SK-N-SH (cell line): ENCODE measurements at regions not wholly inside any gene's neighbourhood (a gene's known extent, or its start where the extent isn't known, plus 50 kb on each side); places are given as distances from the start of the nearest gene placed in this dataset.

Source experiments
- CTCF ChIA-PET: fragments of 300-600, 350-600 bp; formaldehyde crosslinking; extraction: SDS; loops from one replicate; lab custom pipeline; 2021; lab: Yijun Ruan, JAX
- POLR2A ChIA-PET: fragments of 350-600 bp; sonication (Branson Sonifier 250); formaldehyde crosslinking; extraction: SDS; loops from one replicate; lab custom pipeline; 2020; ENCODE audit warnings: antibody characterized with exemption, inconsistent platforms; lab: Yijun Ruan, JAX
- DNase-seq: peaks from one replicate; pipeline ENCODE4 v3.0.0; 2012
- H2AFZ ChIP-seq: fragments of 200-600 bp; sonication (generic); 2 replicates; pipeline ENCODE4 v1.8.1; 2016; ENCODE audit warnings: antibody characterized with exemption, mild to moderate bottlenecking, low read depth
- H3F3A ChIP-seq: fragments of 200-600 bp; sonication (generic); replicated peaks from 2 replicates; pipeline ENCODE3; 2016; ENCODE audit warnings: antibody characterized with exemption, mild to moderate bottlenecking; ENCODE audit not compliant: insufficient read depth
- H3K27ac ChIP-seq, 2 experiments: fragments of 200-500 bp in 1 of 2; fragments of 200-600 bp in 1 of 2; sonication (Bioruptor generic) in 1 of 2; sonication (generic), shearing (Covaris generic) in 1 of 2; 2 replicates each; pipeline versions ENCODE4 v1.5.1 to v1.6.1; 2014 to 2016; ENCODE audit warnings: low read depth in 2 of 2, inconsistent platforms in 1 of 2, low read length in 1 of 2, mild to moderate bottlenecking in 1 of 2, mixed read lengths in 1 of 2
- H3K27me3 ChIP-seq: fragments of 200-600 bp; sonication (generic), shearing (Covaris generic); 2 replicates; pipeline ENCODE4 v1.6.1; 2016; ENCODE audit warnings: mixed run types; ENCODE audit not compliant: insufficient read depth
- H3K36me3 ChIP-seq, 2 experiments: fragments of 200-500 bp in 1 of 2; fragments of 200-600 bp in 1 of 2; sonication (Bioruptor generic) in 1 of 2; sonication (generic) in 1 of 2; replicated peaks in 1 of 2; 2 replicates each; pipeline versions ENCODE3 to v1.5.1; 2014 to 2016; ENCODE audit warnings: low read length in 1 of 2, mild to moderate bottlenecking in 1 of 2; ENCODE audit not compliant: insufficient read depth in 2 of 2, control insufficient read depth in 1 of 2
- H3K4me1 ChIP-seq, 2 experiments: fragments of 200-500 bp in 1 of 2; fragments of 200-600 bp in 1 of 2; sonication (Bioruptor generic) in 1 of 2; sonication (generic), shearing (Covaris generic) in 1 of 2; 2 replicates each; pipeline versions ENCODE4 v1.5.1 to v1.6.1; 2014 to 2016; ENCODE audit warnings: low read depth in 1 of 2, low read length in 1 of 2, mixed run types in 1 of 2; ENCODE audit not compliant: insufficient read depth in 2 of 2, control insufficient read depth in 1 of 2
- H3K4me2 ChIP-seq: fragments of 200-600 bp; sonication (generic), shearing (Covaris generic); 2 replicates; pipeline ENCODE4 v1.6.1; 2017; ENCODE audit warnings: mixed run types
- H3K4me3 ChIP-seq, 2 experiments: fragments of 200-500 bp in 1 of 2; fragments of 200-600 bp in 1 of 2; sonication (Bioruptor generic) in 1 of 2; sonication (generic), shearing (Covaris generic) in 1 of 2; 2 replicates each; pipeline versions ENCODE4 v1.5.1 to v1.8.1; 2014 to 2016; ENCODE audit warnings: low read depth in 2 of 2, inconsistent platforms in 1 of 2, low read length in 1 of 2, mild to moderate bottlenecking in 1 of 2, mixed read lengths in 1 of 2, moderate library complexity in 1 of 2
- H3K79me2 ChIP-seq: fragments of 200-600 bp; sonication (generic); 2 replicates; pipeline ENCODE4 v1.8.1; 2017; ENCODE audit warnings: mild to moderate bottlenecking; ENCODE audit not compliant: insufficient read depth
- H3K9ac ChIP-seq: fragments of 200-600 bp; sonication (generic); 2 replicates; pipeline ENCODE4 v1.6.1; 2017; ENCODE audit warnings: mixed run types
- H3K9me2 ChIP-seq: fragments of 200-600 bp; sonication (generic); 2 replicates; pipeline ENCODE4 v1.6.1; 2017; ENCODE audit warnings: mixed run types
- H3K9me3 ChIP-seq: fragments of 200-600 bp; sonication (generic); 2 replicates; pipeline ENCODE4 v1.6.1; 2017; ENCODE audit warnings: mixed run types, mild to moderate bottlenecking, moderate library complexity
- H4K20me1 ChIP-seq: fragments of 200-600 bp; sonication (generic); 2 replicates; pipeline ENCODE4 v1.6.1; 2017; ENCODE audit warnings: mild to moderate bottlenecking, mixed run types; ENCODE audit not compliant: insufficient read depth
- CHD2 ChIP-seq: fragments of 150-350 bp; IDR thresholded peaks from 2 replicates; pipeline ENCODE4 v1.6.1; 2018; ENCODE audit warnings: low read length; ENCODE audit not compliant: partially characterized antibody
- EZH2phosphoT487 ChIP-seq: fragments of 200-600 bp; sonication (generic); IDR thresholded peaks from 2 replicates; pipeline ENCODE4 v1.6.1; 2017; ENCODE audit warnings: low read depth, mixed run types, mild to moderate bottlenecking, antibody characterized with exemption, moderate library complexity, borderline replicate concordance
- FOSL2 ChIP-seq: IDR thresholded peaks from 2 replicates; pipeline ENCODE4 v1.4.0; 2012; ENCODE audit warnings: low read depth, mild to moderate bottlenecking, moderate library complexity, borderline replicate concordance
- GABPA ChIP-seq: IDR thresholded peaks from 2 replicates; pipeline ENCODE4 v1.4.0; 2012; ENCODE audit warnings: low read depth, mild to moderate bottlenecking
- GATA2 ChIP-seq: sonication (generic); formaldehyde crosslinking; IDR thresholded peaks from 2 replicates; pipeline ENCODE4 v1.5.0; 2020; ENCODE audit warnings: mild to moderate bottlenecking, missing genetic modification reagents
- NFIC ChIP-seq: IDR thresholded peaks from 2 replicates; pipeline ENCODE4 v1.4.0; 2012; ENCODE audit warnings: borderline replicate concordance
- NRF1 ChIP-seq: IDR thresholded peaks from 2 replicates; pipeline ENCODE4 v1.6.1; 2012; ENCODE audit warnings: low read depth, mild to moderate bottlenecking, low read length
- POLR2AphosphoS5 ChIP-seq: IDR thresholded peaks from 2 replicates; pipeline ENCODE4 v1.6.1; 2012; ENCODE audit warnings: low read depth, low read length
- RCOR1 ChIP-seq: fragments of 150-350 bp; IDR thresholded peaks from 2 replicates; pipeline ENCODE4 v1.6.1; 2017; ENCODE audit warnings: antibody characterized with exemption, low read length
- RFX5 ChIP-seq: IDR thresholded peaks from 2 replicates; pipeline ENCODE4 v1.6.1; 2012; ENCODE audit warnings: mild to moderate bottlenecking, improper control_type of control experiment, low read length
- SIN3A ChIP-seq: IDR thresholded peaks from 2 replicates; pipeline ENCODE4 v1.6.1; 2012; ENCODE audit warnings: low read depth, mild to moderate bottlenecking, low read length, moderate library complexity, borderline replicate concordance
- WGBS: methylation state at CpG from one replicate; pipeline ENCODE4 v1.1.6; 2017; ENCODE audit warnings: low lambda C conversion rate; 5-methylcytosine and 5-hydroxymethylcytosine counted together
- TF ChIP-seq, protein P1 (sequence below): IDR thresholded peaks from 2 replicates; pipeline ENCODE4 v1.4.0; 2012; ENCODE audit warnings: low read depth, borderline replicate concordance
- TF ChIP-seq, protein P2 (sequence below): IDR thresholded peaks from 2 replicates; pipeline ENCODE4 v1.4.0; 2012; ENCODE audit warnings: low read depth, borderline replicate concordance

DNA sequence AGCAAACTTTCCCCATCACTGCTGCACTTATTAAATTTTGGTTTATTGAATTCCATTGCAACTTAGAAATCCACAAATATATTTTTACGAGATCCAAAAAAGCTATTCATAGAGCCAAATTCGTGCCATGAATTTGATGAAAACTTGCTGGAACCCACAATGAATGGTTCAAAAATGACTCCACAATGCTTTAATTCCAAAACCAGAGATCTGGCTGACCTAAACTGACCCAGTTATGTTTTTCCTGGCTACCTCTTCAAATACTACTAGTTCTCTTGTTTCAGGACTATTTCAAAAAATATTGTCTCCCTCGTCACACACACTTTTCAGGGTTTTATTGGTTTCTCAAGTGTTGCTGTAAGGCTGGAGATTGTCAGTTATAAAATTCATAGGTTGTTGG lies 474.8 kb downstream of the PDGFC start:
- H2AFZ ChIP-seq, result no peak overlapping the region
- H3K27me3 ChIP-seq, result no peaks in the 10 kb centered on the region
- no peak for DNase-seq
- no peak overlapping the region for H3K27ac ChIP-seq
- no peaks in the 10 kb centered on the region for H3K9me2 ChIP-seq
- peaks cover 0 to 25% of the 10 kb centered on the region in 2 experiments; a peak in 3 of 4 replicates for H3K4me1 ChIP-seq
- POLR2A ChIA-PET, result no interaction called here
- no peaks in the 10 kb centered on the region for H4K20me1 ChIP-seq
- H3K36me3 ChIP-seq, result no peaks in the 10 kb centered on the region
- no peaks in the 10 kb centered on the region for H3K9me3 ChIP-seq
- H3K4me3 ChIP-seq, result no peak overlapping the region
- H3K9ac ChIP-seq, result no peak overlapping the region
- peaks cover 10% of the 10 kb centered on the region for H3F3A ChIP-seq
- TF ChIP-seq RFX5, result no peak
- no peak for TF ChIP-seq CHD2
- no peak for TF ChIP-seq NRF1
- TF ChIP-seq, protein P1, sequence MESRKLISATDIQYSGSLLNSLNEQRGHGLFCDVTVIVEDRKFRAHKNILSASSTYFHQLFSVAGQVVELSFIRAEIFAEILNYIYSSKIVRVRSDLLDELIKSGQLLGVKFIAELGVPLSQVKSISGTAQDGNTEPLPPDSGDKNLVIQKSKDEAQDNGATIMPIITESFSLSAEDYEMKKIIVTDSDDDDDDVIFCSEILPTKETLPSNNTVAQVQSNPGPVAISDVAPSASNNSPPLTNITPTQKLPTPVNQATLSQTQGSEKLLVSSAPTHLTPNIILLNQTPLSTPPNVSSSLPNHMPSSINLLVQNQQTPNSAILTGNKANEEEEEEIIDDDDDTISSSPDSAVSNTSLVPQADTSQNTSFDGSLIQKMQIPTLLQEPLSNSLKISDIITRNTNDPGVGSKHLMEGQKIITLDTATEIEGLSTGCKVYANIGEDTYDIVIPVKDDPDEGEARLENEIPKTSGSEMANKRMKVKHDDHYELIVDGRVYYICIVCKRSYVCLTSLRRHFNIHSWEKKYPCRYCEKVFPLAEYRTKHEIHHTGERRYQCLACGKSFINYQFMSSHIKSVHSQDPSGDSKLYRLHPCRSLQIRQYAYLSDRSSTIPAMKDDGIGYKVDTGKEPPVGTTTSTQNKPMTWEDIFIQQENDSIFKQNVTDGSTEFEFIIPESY, result no peak
- no peak for TF ChIP-seq GABPA
- no peak for TF ChIP-seq FOSL2
- TF ChIP-seq, protein P2, sequence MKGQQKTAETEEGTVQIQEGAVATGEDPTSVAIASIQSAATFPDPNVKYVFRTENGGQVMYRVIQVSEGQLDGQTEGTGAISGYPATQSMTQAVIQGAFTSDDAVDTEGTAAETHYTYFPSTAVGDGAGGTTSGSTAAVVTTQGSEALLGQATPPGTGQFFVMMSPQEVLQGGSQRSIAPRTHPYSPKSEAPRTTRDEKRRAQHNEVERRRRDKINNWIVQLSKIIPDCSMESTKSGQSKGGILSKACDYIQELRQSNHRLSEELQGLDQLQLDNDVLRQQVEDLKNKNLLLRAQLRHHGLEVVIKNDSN, result no peak
- no peak for TF ChIP-seq EZH2phosphoT487
- CTCF ChIA-PET, result no interaction called here
- WGBS, result 56% methylated on average over 3 of the region's 3 CpGs
- no peak overlapping the region for H3K4me2 ChIP-seq
- no peaks in the 10 kb centered on the region for H3K79me2 ChIP-seq

DNA sequence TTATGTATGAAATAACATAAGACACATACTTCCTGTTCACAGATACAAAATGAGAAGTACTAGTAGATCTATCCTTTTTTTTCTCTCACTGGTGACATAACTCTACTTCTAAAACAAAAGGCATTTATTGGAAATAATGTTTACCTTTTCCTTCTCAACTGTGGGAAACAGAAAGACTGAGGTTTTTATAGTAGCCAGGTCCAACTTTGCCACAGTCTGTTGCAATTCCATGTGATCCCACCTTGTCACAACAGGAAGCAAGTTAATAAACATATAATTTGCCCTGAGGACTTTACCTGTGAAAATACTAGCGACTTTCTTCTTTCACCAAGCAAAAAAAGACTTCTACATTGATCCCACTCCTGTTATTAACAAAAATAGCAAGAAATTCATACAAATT lies 475.8 kb downstream of the PDGFC start:
- POLR2A ChIA-PET, result no interaction called here
- H3K4me1 ChIP-seq, result peaks cover 0 to 25% of the 10 kb centered on the region in 2 experiments; a peak in 3 of 4 replicates
- WGBS, result 22% methylated on average over 1 of the region's 1 CpG
- CTCF ChIA-PET, result no interaction called here
- no peaks in the 10 kb centered on the region for H3K36me3 ChIP-seq
- no peaks in the 10 kb centered on the region for H4K20me1 ChIP-seq
- no peaks in the 10 kb centered on the region for H3K9me3 ChIP-seq
- H3K4me3 ChIP-seq, result no peak overlapping the region
- H3K79me2 ChIP-seq, result no peaks in the 10 kb centered on the region
- H3K9me2 ChIP-seq, result no peaks in the 10 kb centered on the region
- H3F3A ChIP-seq, result peaks cover 10% of the 10 kb centered on the region
- H3K27me3 ChIP-seq, result no peaks in the 10 kb centered on the region
- H3K4me2 ChIP-seq, result no peak overlapping the region
- H3K27ac ChIP-seq, result no peak overlapping the region
- TF ChIP-seq RCOR1 (no peak), SIN3A (no peak), NFIC (no peak), CHD2 (no peak), GATA2 (CRISPR knock-in tag) (no peak), POLR2AphosphoS5 (no peak)
- DNase-seq, result no peak
- H2AFZ ChIP-seq, result no peak overlapping the region; the same call in 1 of the 2 replicates
- H3K9ac ChIP-seq, result no peak overlapping the region
